Neural progenitor cell (in vitro differentiated cells): ENCODE measurements at regions not wholly inside any gene's neighbourhood (a gene's known extent, or its start where the extent isn't known, plus 50 kb on each side); places are given as distances from the start of the nearest gene placed in this dataset.

ENCODE experiments used
- DNase-seq: peaks from one replicate; pipeline ENCODE4 v3.0.0-alpha.2; 2016; ENCODE audit warnings: low spot score
- H2AFZ ChIP-seq: fragments of 200-600 bp; sonication (generic); replicated peaks from 2 replicates; pipeline ENCODE4 v1.6.1; 2016; ENCODE audit warnings: antibody characterized with exemption
- H3F3A ChIP-seq: fragments of 200-600 bp; sonication (generic); 2 replicates; pipeline ENCODE4 v1.6.1; 2016; ENCODE audit warnings: antibody characterized with exemption, low read depth
- H3K27ac ChIP-seq: fragments of 200-600 bp; sonication (generic); 2 replicates; pipeline ENCODE4 v1.5.1; 2016; ENCODE audit warnings: mild to moderate bottlenecking
- H3K27me3 ChIP-seq: fragments of 200-600 bp; sonication (generic); 2 replicates; pipeline ENCODE4 v1.6.1; 2016; ENCODE audit warnings: mild to moderate bottlenecking, moderate library complexity
- H3K36me3 ChIP-seq: fragments of 200-600 bp; sonication (generic); 2 replicates; pipeline ENCODE4 v1.5.1; 2016
- H3K4me1 ChIP-seq: fragments of 200-600 bp; sonication (generic); 2 replicates; pipeline ENCODE4 v1.6.1; 2016; ENCODE audit warnings: mixed run types
- H3K4me2 ChIP-seq: fragments of 200-600 bp; sonication (generic); 2 replicates; pipeline ENCODE4 v1.6.1; 2016
- H3K4me3 ChIP-seq: fragments of 200-600 bp; sonication (generic); 2 replicates; pipeline ENCODE4 v1.5.1; 2016
- H3K79me2 ChIP-seq: fragments of 200-600 bp; sonication (generic); 2 replicates; pipeline ENCODE4 v1.6.1; 2016; ENCODE audit warnings: low read depth
- H3K9ac ChIP-seq: fragments of 200-600 bp; sonication (generic); 2 replicates; pipeline ENCODE4 v1.6.1; 2016
- H3K9me3 ChIP-seq: fragments of 200-600 bp; sonication (generic); 2 replicates; pipeline ENCODE4 v1.5.1; 2016; ENCODE audit warnings: low read depth
- H4K20me1 ChIP-seq: fragments of 200-600 bp; sonication (generic); 2 replicates; pipeline ENCODE4 v1.6.1; 2016; ENCODE audit warnings: low read depth
- H3K27ac Mint-ChIP-seq: 3 replicates; pipeline ENCODE4 v1.8.0; 2021; ENCODE audit warnings: mixed read lengths
- H3K27me3 Mint-ChIP-seq: 2 replicates; pipeline ENCODE4 v1.8.0; 2022; ENCODE audit warnings: low read depth, mild to moderate bottlenecking, inconsistent platforms, moderate library complexity, mixed read lengths; ENCODE audit not compliant: insufficient read depth
- H3K36me3 Mint-ChIP-seq: 3 replicates; pipeline ENCODE4 v1.8.0; 2021; ENCODE audit warnings: mixed read lengths
- H3K4me1 Mint-ChIP-seq: 3 replicates; pipeline ENCODE4 v1.8.0; 2021; ENCODE audit warnings: mixed read lengths
- H3K4me3 Mint-ChIP-seq: 3 replicates; pipeline ENCODE4 v1.8.0; 2021; ENCODE audit warnings: mild to moderate bottlenecking, moderate library complexity, mixed read lengths
- H3K9me3 Mint-ChIP-seq: 3 replicates; pipeline ENCODE4 v1.8.0; 2020; ENCODE audit warnings: mixed read lengths
- EZH2 ChIP-seq: fragments of 200-600 bp; sonication (generic); IDR thresholded peaks from 2 replicates; pipeline ENCODE4 v1.6.1; 2017; ENCODE audit warnings: antibody characterized with exemption, mild to moderate bottlenecking, moderate library complexity
- EZH2phosphoT487 ChIP-seq: fragments of 200-600 bp; sonication (generic); IDR thresholded peaks from 2 replicates; pipeline ENCODE4 v1.6.1; 2017; ENCODE audit warnings: antibody characterized with exemption
- TF ChIP-seq, protein P1 (sequence below): fragments of 200-600 bp; sonication (generic); IDR thresholded peaks from 2 replicates; pipeline ENCODE4 v1.5.1; 2017; ENCODE audit warnings: antibody characterized with exemption, mild to moderate bottlenecking

DNA sequence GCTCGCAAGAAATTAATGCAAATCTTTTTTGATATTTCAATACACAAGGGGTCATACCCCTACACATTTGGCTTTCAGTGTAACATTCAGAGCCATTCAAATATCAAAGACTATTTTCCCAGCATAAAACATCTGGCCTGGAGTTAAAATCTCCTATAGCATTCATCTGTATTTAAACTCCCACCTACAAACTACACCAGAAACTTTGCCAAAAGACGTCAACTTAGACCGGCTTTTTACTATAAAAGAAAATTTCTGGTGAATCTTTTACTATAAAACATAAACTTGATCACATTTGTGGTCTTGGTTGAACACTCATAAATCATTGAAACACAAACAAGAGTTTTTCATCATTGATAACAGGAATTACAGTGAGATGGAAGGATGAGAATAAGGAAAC lies 473.3 kb upstream of the DCN start:
- no peaks in the 10 kb centered on the region for H3K9me3 ChIP-seq
- H3K4me3 ChIP-seq, result no peak overlapping the region
- H3K36me3 ChIP-seq, result no peaks in the 10 kb centered on the region
- H3K4me2 ChIP-seq, result no peak overlapping the region
- Mint-ChIP-seq H3K36me3 (no peaks in the 10 kb centered on the region), H3K4me1 (no peaks in the 10 kb centered on the region), H3K4me3 (no peak overlapping the region), H3K27ac (no peak overlapping the region), H3K27me3 (no peaks in the 10 kb centered on the region), H3K9me3 (no peaks in the 10 kb centered on the region)
- H2AFZ ChIP-seq, result no peak overlapping the region
- H3K4me1 ChIP-seq, result peaks cover 7% of the 10 kb centered on the region
- H3K9ac ChIP-seq, result no peak overlapping the region
- H3K79me2 ChIP-seq, result no peaks in the 10 kb centered on the region
- no peaks in the 10 kb centered on the region for H3F3A ChIP-seq
- TF ChIP-seq EZH2phosphoT487 (no peak), EZH2 (no peak)
- TF ChIP-seq, protein P1, sequence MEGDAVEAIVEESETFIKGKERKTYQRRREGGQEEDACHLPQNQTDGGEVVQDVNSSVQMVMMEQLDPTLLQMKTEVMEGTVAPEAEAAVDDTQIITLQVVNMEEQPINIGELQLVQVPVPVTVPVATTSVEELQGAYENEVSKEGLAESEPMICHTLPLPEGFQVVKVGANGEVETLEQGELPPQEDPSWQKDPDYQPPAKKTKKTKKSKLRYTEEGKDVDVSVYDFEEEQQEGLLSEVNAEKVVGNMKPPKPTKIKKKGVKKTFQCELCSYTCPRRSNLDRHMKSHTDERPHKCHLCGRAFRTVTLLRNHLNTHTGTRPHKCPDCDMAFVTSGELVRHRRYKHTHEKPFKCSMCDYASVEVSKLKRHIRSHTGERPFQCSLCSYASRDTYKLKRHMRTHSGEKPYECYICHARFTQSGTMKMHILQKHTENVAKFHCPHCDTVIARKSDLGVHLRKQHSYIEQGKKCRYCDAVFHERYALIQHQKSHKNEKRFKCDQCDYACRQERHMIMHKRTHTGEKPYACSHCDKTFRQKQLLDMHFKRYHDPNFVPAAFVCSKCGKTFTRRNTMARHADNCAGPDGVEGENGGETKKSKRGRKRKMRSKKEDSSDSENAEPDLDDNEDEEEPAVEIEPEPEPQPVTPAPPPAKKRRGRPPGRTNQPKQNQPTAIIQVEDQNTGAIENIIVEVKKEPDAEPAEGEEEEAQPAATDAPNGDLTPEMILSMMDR, result no peak
- no peak for DNase-seq
- H3K27ac ChIP-seq, result no peak overlapping the region
- no peaks in the 10 kb centered on the region for H4K20me1 ChIP-seq
- H3K27me3 ChIP-seq, result no peaks in the 10 kb centered on the region

DNA sequence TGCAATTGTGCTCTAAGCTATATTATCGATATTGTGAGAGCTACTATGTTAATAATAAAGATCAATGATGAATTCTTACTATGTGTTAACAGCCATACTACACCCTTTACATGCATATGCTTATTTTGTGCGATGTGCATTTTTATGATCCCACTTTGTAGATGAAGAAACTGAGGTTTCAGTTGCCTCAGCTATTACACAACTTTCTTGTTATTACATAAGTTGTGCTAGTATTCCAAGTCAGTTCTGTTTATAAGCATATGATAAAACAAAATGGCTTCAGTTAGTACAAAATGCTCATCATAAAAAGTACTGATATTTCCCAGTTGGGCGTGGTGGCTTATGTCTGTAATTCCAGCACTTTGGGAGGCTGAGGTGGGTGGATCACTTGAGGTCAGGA lies 471.5 kb upstream of the DCN start:
- no peaks in the 10 kb centered on the region for H4K20me1 ChIP-seq
- H3K27me3 Mint-ChIP-seq, result no peaks in the 10 kb centered on the region
- no peak overlapping the region for H3K4me3 Mint-ChIP-seq
- H3K4me2 ChIP-seq, result no peak overlapping the region
- TF ChIP-seq EZH2phosphoT487, result no peak
- TF ChIP-seq EZH2, result no peak
- TF ChIP-seq, protein P1, result no peak
- no peak overlapping the region for H3K4me3 ChIP-seq
- H3K9ac ChIP-seq, result no peak overlapping the region
- no peak for DNase-seq
- no peaks in the 10 kb centered on the region for H3K9me3 ChIP-seq
- no peak overlapping the region for H2AFZ ChIP-seq
- no peaks in the 10 kb centered on the region for H3K27me3 ChIP-seq
- no peaks in the 10 kb centered on the region for H3K36me3 Mint-ChIP-seq
- H3K79me2 ChIP-seq, result no peaks in the 10 kb centered on the region
- H3K4me1 ChIP-seq, result peaks cover 7% of the 10 kb centered on the region
- H3K27ac ChIP-seq, result no peak overlapping the region
- H3K36me3 ChIP-seq, result no peaks in the 10 kb centered on the region
- H3K9me3 Mint-ChIP-seq, result no peaks in the 10 kb centered on the region
- H3F3A ChIP-seq, result no peaks in the 10 kb centered on the region
- H3K27ac Mint-ChIP-seq, result no peak overlapping the region
- H3K4me1 Mint-ChIP-seq, result no peaks in the 10 kb centered on the region

DNA sequence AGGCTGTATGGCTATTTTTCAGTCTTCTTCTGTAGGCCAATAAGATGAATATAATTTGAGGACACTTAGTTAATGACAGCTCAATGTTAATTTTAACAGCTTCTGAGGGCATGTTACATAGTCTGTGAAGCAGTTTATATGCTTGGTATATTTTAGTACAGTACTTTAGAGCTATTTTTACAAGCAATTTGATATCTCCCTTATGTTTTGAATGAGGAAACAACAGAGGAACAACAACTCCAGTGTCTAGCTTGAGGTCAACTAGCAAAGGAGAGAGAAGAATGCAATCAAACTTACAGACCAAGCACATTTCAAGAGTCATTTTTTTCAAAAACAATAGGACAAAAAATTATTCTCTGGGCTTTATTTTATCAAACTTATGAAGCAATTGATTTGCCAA lies 469.1 kb upstream of the DCN start:
- no peaks in the 10 kb centered on the region for H3K36me3 ChIP-seq
- no peaks in the 10 kb centered on the region for H3K4me1 ChIP-seq
- no peaks in the 10 kb centered on the region for H3F3A ChIP-seq
- Mint-ChIP-seq H3K36me3 (no peaks in the 10 kb centered on the region), H3K27ac (no peak overlapping the region), H3K4me1 (peaks cover 7% of the 10 kb centered on the region), H3K27me3 (no peaks in the 10 kb centered on the region), H3K4me3 (no peak overlapping the region), H3K9me3 (no peaks in the 10 kb centered on the region)
- H3K27ac ChIP-seq, result no peak overlapping the region
- no peak for DNase-seq
- no peak overlapping the region for H3K4me3 ChIP-seq
- TF ChIP-seq EZH2, result no peak
- TF ChIP-seq, protein P1, result no peak
- TF ChIP-seq EZH2phosphoT487, result no peak
- H3K9ac ChIP-seq, result no peak overlapping the region
- no peak overlapping the region for H3K4me2 ChIP-seq
- no peaks in the 10 kb centered on the region for H3K9me3 ChIP-seq
- H3K79me2 ChIP-seq, result no peaks in the 10 kb centered on the region
- no peaks in the 10 kb centered on the region for H3K27me3 ChIP-seq
- H2AFZ ChIP-seq, result no peak overlapping the region
- no peaks in the 10 kb centered on the region for H4K20me1 ChIP-seq

DNA sequence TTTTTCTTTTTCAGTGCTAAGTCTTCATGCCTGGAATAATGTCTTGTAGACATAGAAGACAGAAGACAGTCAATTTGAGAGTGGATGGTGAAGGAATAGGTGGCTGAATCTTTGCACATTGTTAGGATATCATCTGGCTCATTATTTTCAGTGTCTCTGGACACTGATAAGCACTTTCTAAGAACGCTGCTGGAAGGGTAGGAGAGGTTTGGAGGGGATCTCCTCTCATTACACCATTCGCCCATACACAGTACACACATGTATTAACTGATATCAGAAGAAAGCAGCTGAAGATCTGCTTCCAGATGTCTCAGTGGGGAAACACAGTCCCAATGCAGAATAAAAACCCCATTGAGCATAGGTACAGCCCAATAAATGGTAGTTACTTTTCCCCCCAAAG lies 461.1 kb upstream of the DCN start:
- Mint-ChIP-seq H3K4me1 (peaks cover 7% of the 10 kb centered on the region), H3K27me3 (no peaks in the 10 kb centered on the region), H3K27ac (no peak overlapping the region), H3K4me3 (no peak overlapping the region), H3K9me3 (no peaks in the 10 kb centered on the region), H3K36me3 (no peaks in the 10 kb centered on the region)
- H3K9ac ChIP-seq, result no peak overlapping the region
- no peak for DNase-seq
- no peak overlapping the region for H3K27ac ChIP-seq
- no peaks in the 10 kb centered on the region for H3K36me3 ChIP-seq
- H3K4me1 ChIP-seq, result no peaks in the 10 kb centered on the region
- H2AFZ ChIP-seq, result no peak overlapping the region
- H3K4me2 ChIP-seq, result no peak overlapping the region
- no peak overlapping the region for H3K4me3 ChIP-seq
- no peaks in the 10 kb centered on the region for H3K79me2 ChIP-seq
- TF ChIP-seq, protein P1, result no peak
- TF ChIP-seq EZH2phosphoT487 (no peak), EZH2 (no peak)
- no peaks in the 10 kb centered on the region for H3F3A ChIP-seq
- no peaks in the 10 kb centered on the region for H4K20me1 ChIP-seq
- no peaks in the 10 kb centered on the region for H3K9me3 ChIP-seq
- no peaks in the 10 kb centered on the region for H3K27me3 ChIP-seq
